ENCODE measurements at regions not wholly inside any gene's neighbourhood (a gene's known extent, or its start where the extent isn't known, plus 50 kb on each side); places are given as distances from the start of the nearest gene placed in this dataset.

- DNase-seq = no peak
These were observed 62.1 kb upstream of the XCR1 start for GRCh38 chr3:46089237-46090011.

DNA sequence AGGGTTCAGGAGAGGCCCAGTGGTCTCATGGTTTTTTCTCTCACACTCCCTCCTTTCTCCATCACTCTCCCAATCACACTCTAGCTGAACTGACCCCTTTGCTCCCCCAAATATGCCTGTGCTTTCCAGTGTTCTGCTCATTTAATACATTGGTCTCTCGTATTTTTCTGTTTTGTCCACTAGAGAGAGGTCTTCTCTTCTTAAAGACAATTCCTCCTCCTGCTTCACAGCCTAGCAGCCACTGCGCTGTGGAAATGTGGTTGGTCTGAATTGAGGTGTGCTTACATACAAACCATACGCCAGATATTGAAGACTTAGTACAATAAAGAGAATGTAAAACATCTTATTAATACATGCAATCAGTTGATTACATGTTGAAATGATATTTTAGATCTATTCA lies 60.6 kb upstream of the XCR1 start:
- DNase-seq = no peak

DNA sequence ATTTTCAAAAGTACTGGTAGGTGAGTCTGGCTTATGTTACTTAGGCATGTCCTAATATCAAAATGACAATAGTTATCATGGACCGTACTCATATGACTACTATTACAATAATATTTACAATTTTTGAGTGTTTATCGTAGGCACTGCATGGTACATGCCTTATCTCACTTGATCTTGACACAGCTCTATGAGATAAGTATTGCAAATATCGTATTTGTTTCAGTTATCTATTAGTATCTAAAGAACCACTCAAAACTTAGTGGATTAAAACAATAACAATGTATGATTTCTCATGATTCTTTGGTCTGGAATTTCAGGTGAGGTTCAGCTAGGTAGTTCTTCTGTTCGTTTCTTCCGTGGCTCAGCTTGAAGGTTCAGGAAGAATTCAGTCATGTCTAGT lies 59.7 kb upstream of the XCR1 start:
- no peak for DNase-seq

- peak; percentile 52 for DNase-seq
These were observed 58.8 kb upstream of the XCR1 start for GRCh38 chr3:46086083-46086437.

DNA sequence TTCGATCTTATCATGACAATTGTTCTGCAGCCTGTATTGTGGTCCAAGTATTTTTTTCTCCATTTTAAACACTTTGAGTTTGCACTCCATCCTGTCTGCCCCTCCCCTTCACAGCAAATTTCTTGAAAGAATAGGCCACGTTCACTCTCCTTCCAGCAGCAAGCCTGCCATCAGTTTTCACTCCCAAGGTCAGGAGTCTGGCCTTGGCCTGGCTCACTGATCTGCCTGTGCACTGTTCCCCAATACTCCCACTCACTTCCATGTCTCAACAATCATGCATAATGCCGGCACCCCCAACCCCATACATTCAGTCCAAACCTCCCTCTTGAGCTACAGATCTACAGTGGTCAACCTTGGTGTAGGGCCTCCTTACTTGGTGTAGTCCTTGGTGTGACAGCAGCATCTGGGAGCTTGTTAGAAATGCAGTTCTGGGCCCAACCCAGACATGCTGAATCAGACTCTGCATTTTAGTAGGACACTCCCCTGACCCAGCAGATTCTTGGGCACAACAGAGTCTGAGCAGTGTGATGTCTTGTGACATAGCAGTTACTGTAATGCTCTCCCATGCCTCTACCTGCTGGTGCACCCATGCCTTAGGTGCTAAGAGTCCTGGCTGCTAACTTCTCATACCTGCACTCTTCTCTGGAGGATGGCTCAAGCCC lies 58.3 kb upstream of the XCR1 start:
- DNase-seq = peak; percentile 51

GRCh38 chr3:46083956-46084355 lies 56.7 kb upstream of the XCR1 start:
- no peak for DNase-seq

GRCh38 chr3:46082849-46083248 lies 55.6 kb upstream of the XCR1 start:
- no peak for DNase-seq

GRCh38 chr3:46082021-46082420 lies 54.7 kb upstream of the XCR1 start:
- DNase-seq = no peak

- no peak for DNase-seq
These were observed 53.7 kb upstream of the XCR1 start for GRCh38 chr3:46080969-46081345.

DNA sequence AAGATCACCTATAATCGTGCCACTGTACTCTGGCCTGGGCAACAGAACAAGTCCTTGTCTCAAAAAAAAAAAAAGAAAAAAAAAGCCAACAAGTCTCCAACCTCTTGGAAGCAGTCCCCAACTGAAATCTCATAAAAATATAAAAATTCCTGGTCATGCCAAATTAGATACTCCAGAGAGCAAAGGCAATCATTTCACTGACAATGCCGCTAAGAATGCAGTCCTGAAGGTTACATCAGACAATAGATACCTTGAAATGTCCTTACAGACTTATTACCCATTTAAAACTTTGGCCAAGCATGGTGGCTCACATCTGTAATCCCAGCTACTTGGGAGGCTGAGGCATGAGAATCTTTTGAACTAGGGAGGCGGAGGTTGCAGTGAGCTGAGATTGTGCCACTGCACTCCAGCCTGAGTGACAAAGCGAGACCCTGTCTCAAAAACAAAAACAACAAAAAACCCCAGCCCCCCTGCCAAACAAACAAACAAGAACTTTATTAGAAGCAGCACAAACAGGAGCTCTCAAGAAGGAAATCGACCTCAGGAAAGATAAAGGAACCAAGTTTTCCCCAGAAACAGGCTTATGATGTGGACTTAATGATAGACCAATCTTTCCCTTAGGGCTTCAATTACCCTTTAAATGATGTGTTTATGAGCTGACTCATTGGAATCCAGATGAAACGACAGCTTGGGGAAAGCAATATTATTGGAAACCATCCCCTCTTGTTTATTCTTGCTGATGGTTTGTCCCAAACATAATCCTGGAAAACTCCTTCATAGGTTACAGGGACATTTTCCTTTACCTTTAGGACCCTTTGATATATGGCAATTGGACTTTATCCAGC lies 53.1 kb upstream of the XCR1 start:
- no peak for DNase-seq

- peak; percentile 94 for DNase-seq
These were observed 51.6 kb upstream of the XCR1 start for GRCh38 chr3:46078712-46079400.

Measured in activated CD8-positive, alpha-beta memory T cell treated with anti-CD3 and anti-CD28 coated beads for 24 hours (primary cell).